ENCODE measurements at regions not wholly inside any gene's neighbourhood (a gene's known extent, or its start where the extent isn't known, plus 50 kb on each side); places are given as distances from the start of the nearest gene placed in this dataset.

DNA sequence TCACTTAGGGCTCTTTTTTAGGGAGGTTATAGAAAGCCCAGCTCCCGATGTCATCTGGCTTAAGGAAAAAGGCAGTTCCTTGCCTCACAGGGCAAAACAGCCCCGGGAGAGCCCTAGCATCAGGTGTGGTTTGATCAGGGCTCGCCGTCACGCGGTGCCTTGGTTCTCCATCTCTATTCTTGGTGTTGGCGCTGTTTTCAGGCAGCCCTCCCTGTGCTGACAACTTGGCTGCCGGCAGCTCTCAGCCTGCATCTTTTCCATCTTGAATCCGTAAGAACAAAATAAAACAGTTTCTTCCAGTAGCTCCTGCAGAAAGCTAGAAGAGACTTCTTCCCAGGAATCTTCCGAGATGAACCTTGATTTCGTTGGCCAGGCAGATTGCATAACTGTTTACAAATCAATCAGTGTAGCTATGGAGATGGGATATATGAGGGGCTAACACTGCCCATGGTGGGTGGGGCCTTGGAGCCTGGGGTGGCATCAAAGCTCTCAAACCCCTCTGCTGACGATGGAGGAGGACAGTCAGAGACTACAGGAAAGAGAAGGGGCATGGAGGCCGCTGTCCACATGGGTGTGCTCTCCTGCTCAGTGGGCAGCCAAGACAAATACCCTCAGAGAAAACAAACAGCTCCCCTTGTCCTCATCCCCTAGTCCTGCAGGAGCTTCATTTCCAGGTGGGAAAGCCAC, 370.7 kb upstream of the C1orf174 start:
- no peak overlapping the region for H3K4me3 ChIP-seq (ENCODE audit: low read depth, poor library complexity, severe bottlenecking)
- no peak for DNase-seq (ENCODE audit: low spot score in 2 of 2)
- 82 to 84% methylated on average over 13 of the region's 13 CpGs for WGBS, 2 donors
- TF ChIP-seq, protein P1, sequence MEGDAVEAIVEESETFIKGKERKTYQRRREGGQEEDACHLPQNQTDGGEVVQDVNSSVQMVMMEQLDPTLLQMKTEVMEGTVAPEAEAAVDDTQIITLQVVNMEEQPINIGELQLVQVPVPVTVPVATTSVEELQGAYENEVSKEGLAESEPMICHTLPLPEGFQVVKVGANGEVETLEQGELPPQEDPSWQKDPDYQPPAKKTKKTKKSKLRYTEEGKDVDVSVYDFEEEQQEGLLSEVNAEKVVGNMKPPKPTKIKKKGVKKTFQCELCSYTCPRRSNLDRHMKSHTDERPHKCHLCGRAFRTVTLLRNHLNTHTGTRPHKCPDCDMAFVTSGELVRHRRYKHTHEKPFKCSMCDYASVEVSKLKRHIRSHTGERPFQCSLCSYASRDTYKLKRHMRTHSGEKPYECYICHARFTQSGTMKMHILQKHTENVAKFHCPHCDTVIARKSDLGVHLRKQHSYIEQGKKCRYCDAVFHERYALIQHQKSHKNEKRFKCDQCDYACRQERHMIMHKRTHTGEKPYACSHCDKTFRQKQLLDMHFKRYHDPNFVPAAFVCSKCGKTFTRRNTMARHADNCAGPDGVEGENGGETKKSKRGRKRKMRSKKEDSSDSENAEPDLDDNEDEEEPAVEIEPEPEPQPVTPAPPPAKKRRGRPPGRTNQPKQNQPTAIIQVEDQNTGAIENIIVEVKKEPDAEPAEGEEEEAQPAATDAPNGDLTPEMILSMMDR (IDR thresholded peaks at IDR 0.05), result no peak
- TF ChIP-seq POLR2A (IDR thresholded peaks at IDR 0.05), result no peak
- intact Hi-C loops (cut with DNase I; ENCODE audit: low total_unique reads), result no loop called here

DNA sequence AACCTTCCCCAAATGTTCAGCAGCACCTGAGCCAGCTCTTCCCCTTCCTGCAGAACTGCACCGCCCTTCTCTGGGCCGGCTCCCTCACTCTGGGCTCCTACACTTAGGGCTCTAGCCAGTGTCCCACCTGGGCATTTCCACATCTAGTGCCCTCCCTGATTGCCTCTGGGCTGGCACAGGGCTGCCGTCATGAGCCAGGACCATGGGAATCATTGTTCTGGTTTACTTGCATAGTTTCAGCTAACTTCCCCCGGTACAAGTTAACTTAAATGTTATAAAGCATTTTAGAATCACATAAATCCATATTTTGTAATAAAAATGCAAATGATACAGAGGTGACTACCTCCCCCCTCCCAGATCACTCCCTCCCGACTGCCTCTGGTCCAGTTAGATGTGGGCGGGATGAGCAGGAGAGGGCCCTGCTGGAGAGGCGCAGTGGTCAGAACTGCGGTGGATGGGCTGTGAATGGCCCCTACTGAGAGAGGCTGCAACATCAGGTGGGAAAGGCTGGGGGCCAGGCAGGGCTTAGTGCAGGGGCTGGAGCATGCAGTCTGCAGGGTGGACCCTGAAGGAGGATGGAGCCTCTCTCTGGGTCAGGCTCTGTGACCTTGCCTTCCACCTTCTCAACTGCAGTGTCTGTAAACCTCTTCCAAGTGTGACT, 371.4 kb upstream of the C1orf174 start:
- no peak for DNase-seq (ENCODE audit: low spot score in 2 of 2)
- intact Hi-C loops (cut with DNase I; ENCODE audit: low total_unique reads), result no loop called here
- TF ChIP-seq, protein P1 (IDR thresholded peaks at IDR 0.05), result no peak
- TF ChIP-seq POLR2A (IDR thresholded peaks at IDR 0.05), result no peak
- WGBS, 2 donors, result 78 to 83% methylated on average over 8 of the region's 8 CpGs
- H3K4me3 ChIP-seq (ENCODE audit: low read depth, poor library complexity, severe bottlenecking), result no peak overlapping the region

DNA sequence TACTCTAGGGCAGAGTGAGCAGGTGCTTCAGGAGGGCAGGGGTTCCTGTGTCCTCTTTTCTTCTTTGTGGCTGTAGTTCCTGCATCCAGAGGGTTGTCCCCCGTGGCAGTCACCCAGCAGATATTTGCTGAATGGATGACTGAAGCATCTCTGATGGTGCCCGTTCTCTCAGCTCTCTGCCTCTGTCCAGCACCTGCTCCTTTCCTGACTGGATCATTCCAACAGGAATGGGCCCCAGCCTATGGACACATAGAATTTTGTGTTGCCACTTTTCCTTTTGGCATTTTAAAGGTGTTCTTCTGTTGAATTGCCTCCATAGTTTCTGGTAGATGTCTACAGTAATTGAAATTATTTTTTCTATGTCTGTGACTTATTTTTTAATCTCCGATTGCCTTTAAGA, 372.5 kb upstream of the C1orf174 start:
- intact Hi-C loops (cut with DNase I; ENCODE audit: low total_unique reads), result no loop called here
- TF ChIP-seq POLR2A (IDR thresholded peaks at IDR 0.05), result no peak
- TF ChIP-seq, protein P1 (IDR thresholded peaks at IDR 0.05), result no peak
- no peak overlapping the region for H3K4me3 ChIP-seq (ENCODE audit: low read depth, poor library complexity, severe bottlenecking)
- DNase-seq (ENCODE audit: low spot score in 2 of 2), result no peak
- WGBS, 2 donors, result 61 to 62% methylated on average over 3 of the region's 3 CpGs

DNA sequence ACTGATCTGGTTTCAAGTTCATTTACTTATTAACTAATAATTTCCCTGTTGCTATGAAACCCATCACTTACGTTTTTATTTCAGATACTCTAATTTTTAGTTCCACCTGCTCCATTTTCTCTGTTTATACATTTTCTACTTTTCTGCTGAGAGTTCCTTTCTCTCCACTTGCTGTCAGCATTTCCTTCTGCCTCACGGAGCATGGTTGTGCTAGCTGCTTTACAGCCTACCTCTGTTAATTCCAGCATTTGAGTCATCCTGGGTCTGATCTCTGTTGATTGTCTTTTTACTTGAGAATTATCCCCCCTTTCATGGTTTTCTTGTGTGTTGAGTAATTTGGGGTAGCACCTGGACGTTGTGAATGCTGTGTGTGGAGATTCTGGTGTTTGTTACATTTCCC, 373.2 kb upstream of the C1orf174 start:
- WGBS, 2 donors, result 48 to 54% methylated on average over 3 of the region's 3 CpGs
- TF ChIP-seq POLR2A (IDR thresholded peaks at IDR 0.05), result no peak
- TF ChIP-seq, protein P1 (IDR thresholded peaks at IDR 0.05), result no peak
- no peak for DNase-seq (ENCODE audit: low spot score in 2 of 2)
- H3K4me3 ChIP-seq (ENCODE audit: low read depth, poor library complexity, severe bottlenecking), result no peak overlapping the region
- intact Hi-C loops (cut with DNase I; ENCODE audit: low total_unique reads), result no loop called here

DNA sequence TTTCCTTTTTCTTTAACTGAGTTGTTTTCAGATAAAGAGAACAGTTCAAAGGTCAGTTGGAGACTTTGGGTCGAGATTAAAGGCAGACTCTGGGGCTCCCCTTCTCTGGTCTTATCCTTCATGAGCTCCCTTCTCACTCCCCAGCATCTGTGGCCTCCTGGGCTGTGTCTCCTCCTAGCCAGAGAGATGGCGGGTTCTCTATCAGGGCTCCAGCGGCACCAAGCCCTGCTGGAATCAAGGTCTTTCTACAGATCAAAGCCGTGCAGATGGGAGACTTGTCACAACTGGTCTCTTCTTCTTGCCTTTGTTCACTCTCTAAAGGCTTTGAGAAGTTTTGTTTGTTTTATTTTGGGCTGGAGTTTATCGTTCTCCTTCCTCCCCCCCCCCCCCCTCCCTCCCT, 373.7 kb upstream of the C1orf174 start:
- no peak overlapping the region for H3K4me3 ChIP-seq (ENCODE audit: low read depth, poor library complexity, severe bottlenecking)
- 39 to 45% methylated on average over 5 of the region's 5 CpGs for WGBS, 2 donors
- intact Hi-C loops (cut with DNase I; ENCODE audit: low total_unique reads), result no loop called here
- DNase-seq (ENCODE audit: low spot score in 2 of 2), result no peak
- no peak for TF ChIP-seq POLR2A (IDR thresholded peaks at IDR 0.05)
- TF ChIP-seq, protein P1 (IDR thresholded peaks at IDR 0.05), result no peak
